ENCODE measurements at regions not wholly inside any gene's neighbourhood (a gene's known extent, or its start where the extent isn't known, plus 50 kb on each side); places are given as distances from the start of the nearest gene placed in this dataset.
"Not testable (repeated sequence)": the region's sequence is repeated elsewhere in the genome, so short reads cannot be mapped to it uniquely, and the experiment has no call there.

DNA sequence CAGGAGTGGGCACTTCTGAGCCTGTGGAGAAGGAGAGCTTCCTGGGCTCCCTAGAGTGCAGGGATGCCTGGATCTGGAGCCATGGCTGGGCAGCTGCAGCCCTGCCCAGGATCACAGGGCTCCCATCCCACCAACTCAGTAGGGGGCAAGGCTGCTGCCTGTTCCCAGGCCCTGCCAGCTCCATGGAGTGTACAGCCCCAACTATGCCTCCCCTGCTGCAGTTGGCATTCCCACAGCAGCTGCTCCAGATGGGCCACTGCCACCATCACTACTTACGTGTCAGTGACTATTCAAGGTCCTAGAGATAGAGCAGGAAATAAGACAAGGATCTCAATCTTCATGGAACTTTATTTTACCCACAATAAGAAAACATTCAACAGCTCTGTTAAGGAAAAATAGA is 107.1 kb upstream of the TNPO1 start:
- Mint-ChIP-seq H3K36me3 (ENCODE audit: insufficient read depth, unreplicated experiment) (no peaks in the 10 kb centered on the region), H3K4me3 (ENCODE audit: low read depth, unreplicated experiment) (no peak overlapping the region), H3K27ac (ENCODE audit: unreplicated experiment) (no peak overlapping the region), H3K27me3 (ENCODE audit: unreplicated experiment) (peaks cover 54% of the 10 kb centered on the region), H3K4me1 (ENCODE audit: low read depth, unreplicated experiment) (no peaks in the 10 kb centered on the region), H3K9me3 (ENCODE audit: low read depth, unreplicated experiment) (no peaks in the 10 kb centered on the region)
- BruUV-seq (replicated peaks), result no TSS peak
- CTCF ChIA-PET, result no interaction called here
- TF ChIP-seq, protein P1, sequence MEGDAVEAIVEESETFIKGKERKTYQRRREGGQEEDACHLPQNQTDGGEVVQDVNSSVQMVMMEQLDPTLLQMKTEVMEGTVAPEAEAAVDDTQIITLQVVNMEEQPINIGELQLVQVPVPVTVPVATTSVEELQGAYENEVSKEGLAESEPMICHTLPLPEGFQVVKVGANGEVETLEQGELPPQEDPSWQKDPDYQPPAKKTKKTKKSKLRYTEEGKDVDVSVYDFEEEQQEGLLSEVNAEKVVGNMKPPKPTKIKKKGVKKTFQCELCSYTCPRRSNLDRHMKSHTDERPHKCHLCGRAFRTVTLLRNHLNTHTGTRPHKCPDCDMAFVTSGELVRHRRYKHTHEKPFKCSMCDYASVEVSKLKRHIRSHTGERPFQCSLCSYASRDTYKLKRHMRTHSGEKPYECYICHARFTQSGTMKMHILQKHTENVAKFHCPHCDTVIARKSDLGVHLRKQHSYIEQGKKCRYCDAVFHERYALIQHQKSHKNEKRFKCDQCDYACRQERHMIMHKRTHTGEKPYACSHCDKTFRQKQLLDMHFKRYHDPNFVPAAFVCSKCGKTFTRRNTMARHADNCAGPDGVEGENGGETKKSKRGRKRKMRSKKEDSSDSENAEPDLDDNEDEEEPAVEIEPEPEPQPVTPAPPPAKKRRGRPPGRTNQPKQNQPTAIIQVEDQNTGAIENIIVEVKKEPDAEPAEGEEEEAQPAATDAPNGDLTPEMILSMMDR (IDR thresholded peaks at IDR 0.05; ENCODE audit: unreplicated experiment), result no peak
- intact Hi-C loops (cut with micrococcal nuclease; ENCODE audit: unreplicated experiment), result no loop called here
- DNase-seq, result no peak

- CTCF ChIA-PET, result no interaction called here
- no peaks in the 10 kb centered on the region for H3K9me3 Mint-ChIP-seq (ENCODE audit: low read depth, unreplicated experiment)
Measured at GRCh38 chr5:72705178-72705577, 111.3 kb upstream of the TNPO1 start.

GRCh38 chr5:72703876-72704275 is 112.6 kb upstream of the TNPO1 start:
- TF ChIP-seq, protein P1 (IDR thresholded peaks at IDR 0.05; ENCODE audit: unreplicated experiment), result no peak
- H3K36me3 Mint-ChIP-seq (ENCODE audit: insufficient read depth, unreplicated experiment), result no peaks in the 10 kb centered on the region
- DNase-seq, result no peak
- H3K27me3 Mint-ChIP-seq (ENCODE audit: unreplicated experiment), result peaks cover 12% of the 10 kb centered on the region
- no peaks in the 10 kb centered on the region for H3K4me1 Mint-ChIP-seq (ENCODE audit: low read depth, unreplicated experiment)
- CTCF ChIA-PET, result no interaction called here
- intact Hi-C loops (cut with micrococcal nuclease; ENCODE audit: unreplicated experiment), result no loop called here
- H3K9me3 Mint-ChIP-seq (ENCODE audit: low read depth, unreplicated experiment), result no peaks in the 10 kb centered on the region
- no peak overlapping the region for H3K27ac Mint-ChIP-seq (ENCODE audit: unreplicated experiment)
- H3K4me3 Mint-ChIP-seq (ENCODE audit: low read depth, unreplicated experiment), result no peak overlapping the region
- no TSS peak for BruUV-seq (replicated peaks)

More at GRCh38 chr5:72705178-72705577, 111.3 kb upstream of the TNPO1 start:
- TF ChIP-seq, protein P1 (IDR thresholded peaks at IDR 0.05; ENCODE audit: unreplicated experiment), result no peak
- H3K27me3 Mint-ChIP-seq (ENCODE audit: unreplicated experiment), result peaks cover 25% of the 10 kb centered on the region
- no peaks in the 10 kb centered on the region for H3K36me3 Mint-ChIP-seq (ENCODE audit: insufficient read depth, unreplicated experiment)
- no TSS peak for BruUV-seq (replicated peaks)
- H3K4me1 Mint-ChIP-seq (ENCODE audit: low read depth, unreplicated experiment), result no peaks in the 10 kb centered on the region
- no peak for DNase-seq
- H3K27ac Mint-ChIP-seq (ENCODE audit: unreplicated experiment), result no peak overlapping the region
- intact Hi-C loops (cut with micrococcal nuclease; ENCODE audit: unreplicated experiment), result no loop called here
- no peak overlapping the region for H3K4me3 Mint-ChIP-seq (ENCODE audit: low read depth, unreplicated experiment)

- Mint-ChIP-seq H3K9me3 (ENCODE audit: low read depth, unreplicated experiment) (no peaks in the 10 kb centered on the region), H3K27ac (ENCODE audit: unreplicated experiment) (no peak overlapping the region), H3K4me3 (ENCODE audit: low read depth, unreplicated experiment) (no peak overlapping the region), H3K4me1 (ENCODE audit: low read depth, unreplicated experiment) (no peaks in the 10 kb centered on the region), H3K36me3 (ENCODE audit: insufficient read depth, unreplicated experiment) (no peaks in the 10 kb centered on the region), H3K27me3 (ENCODE audit: unreplicated experiment) (peaks cover 12% of the 10 kb centered on the region)
- TF ChIP-seq, protein P1 (IDR thresholded peaks at IDR 0.05; ENCODE audit: unreplicated experiment), result no peak
- no TSS peak for BruUV-seq (replicated peaks)
- CTCF ChIA-PET, result interaction anchor here (0.9 kb wide), 1 partner anchor 144 kb away, joined by 3 read pairs; no protein-coding TSS in a partner anchor
- intact Hi-C loops (cut with micrococcal nuclease; ENCODE audit: unreplicated experiment), result no loop called here
- no peak for DNase-seq
Measured at GRCh38 chr5:72702881-72703434, 113.5 kb upstream of the TNPO1 start.

DNA sequence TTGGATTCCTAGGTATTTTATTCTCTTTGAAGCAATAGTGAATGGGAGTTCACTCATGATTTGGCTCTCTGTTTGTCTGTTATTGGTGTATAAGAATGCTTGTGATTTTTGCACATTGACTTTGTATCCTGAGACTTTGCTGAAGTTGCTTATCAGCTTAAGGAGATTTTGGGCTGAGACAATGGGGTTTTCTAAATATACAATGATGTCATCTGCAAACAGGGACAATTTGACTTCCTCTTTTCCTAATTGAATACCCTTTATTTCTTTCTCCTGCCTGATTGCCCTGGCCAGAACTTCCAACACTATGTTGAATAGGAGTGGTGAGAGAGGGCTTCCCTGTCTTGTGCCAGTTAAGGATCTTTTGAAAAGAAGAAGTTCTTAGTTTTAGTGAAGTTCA is 114.4 kb upstream of the TNPO1 start:
- BruUV-seq (replicated peaks); intact Hi-C loops (cut with micrococcal nuclease; ENCODE audit: unreplicated experiment); H3K4me3 Mint-ChIP-seq (ENCODE audit: low read depth, unreplicated experiment); H3K36me3 Mint-ChIP-seq (ENCODE audit: insufficient read depth, unreplicated experiment); DNase-seq; H3K9me3 Mint-ChIP-seq (ENCODE audit: low read depth, unreplicated experiment); H3K27ac Mint-ChIP-seq (ENCODE audit: unreplicated experiment); H3K4me1 Mint-ChIP-seq (ENCODE audit: low read depth, unreplicated experiment): not testable (repeated sequence)
- peaks cover 12% of the 10 kb centered on the region for H3K27me3 Mint-ChIP-seq (ENCODE audit: unreplicated experiment)
- CTCF ChIA-PET, result interaction anchor here (0.9 kb wide), 1 partner anchor 145 kb away, joined by 3 read pairs; no protein-coding TSS in a partner anchor
